ENCODE measurements at regions not wholly inside any gene's neighbourhood (a gene's known extent, or its start where the extent isn't known, plus 50 kb on each side); places are given as distances from the start of the nearest gene placed in this dataset.

DNA sequence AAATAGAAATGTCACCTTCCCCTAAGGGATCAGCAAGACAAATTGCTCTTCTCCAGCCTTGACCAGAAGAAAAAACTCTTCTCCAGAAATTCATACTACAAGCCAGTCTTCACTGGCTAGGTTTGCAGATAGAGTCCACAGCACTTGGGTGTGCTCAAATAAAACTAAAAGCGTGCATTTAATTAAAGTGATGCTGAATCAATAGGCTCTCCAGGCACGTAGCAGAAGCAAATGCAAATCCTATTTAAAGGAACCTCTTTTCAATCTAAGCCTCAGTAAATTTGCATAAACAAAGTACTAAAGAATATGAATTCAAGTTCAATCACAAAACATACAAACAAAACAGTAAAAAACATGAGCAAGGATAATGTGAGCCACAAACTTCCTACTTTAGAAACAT, 744.4 kb upstream of the FANCL start:
- Histone ChIP-seq H3K36me3 (ENCODE audit: insufficient read depth, low read length) (no peaks in the 10 kb centered on the region), H4K20me1 (ENCODE audit: insufficient read depth, low read length) (no peaks in the 10 kb centered on the region), H3K4me2 (ENCODE audit: insufficient read depth, low read length) (no peak overlapping the region), H2AFZ (ENCODE audit: low read length) (no peak overlapping the region), H3K4me1 (ENCODE audit: insufficient read depth, low read length) (no peaks in the 10 kb centered on the region), H3K9me3 (ENCODE audit: low read depth, low read length) (no peaks in the 10 kb centered on the region), H3K27me3 (ENCODE audit: insufficient read depth, low read length) (no peaks in the 10 kb centered on the region), H3K4me3 (ENCODE audit: insufficient read depth, low read length) (no peak overlapping the region), H3K79me2 (ENCODE audit: insufficient read depth, low read length) (no peaks in the 10 kb centered on the region), H3K27ac (ENCODE audit: low read depth, low read length) (no peak overlapping the region)
- TF ChIP-seq, protein P1, sequence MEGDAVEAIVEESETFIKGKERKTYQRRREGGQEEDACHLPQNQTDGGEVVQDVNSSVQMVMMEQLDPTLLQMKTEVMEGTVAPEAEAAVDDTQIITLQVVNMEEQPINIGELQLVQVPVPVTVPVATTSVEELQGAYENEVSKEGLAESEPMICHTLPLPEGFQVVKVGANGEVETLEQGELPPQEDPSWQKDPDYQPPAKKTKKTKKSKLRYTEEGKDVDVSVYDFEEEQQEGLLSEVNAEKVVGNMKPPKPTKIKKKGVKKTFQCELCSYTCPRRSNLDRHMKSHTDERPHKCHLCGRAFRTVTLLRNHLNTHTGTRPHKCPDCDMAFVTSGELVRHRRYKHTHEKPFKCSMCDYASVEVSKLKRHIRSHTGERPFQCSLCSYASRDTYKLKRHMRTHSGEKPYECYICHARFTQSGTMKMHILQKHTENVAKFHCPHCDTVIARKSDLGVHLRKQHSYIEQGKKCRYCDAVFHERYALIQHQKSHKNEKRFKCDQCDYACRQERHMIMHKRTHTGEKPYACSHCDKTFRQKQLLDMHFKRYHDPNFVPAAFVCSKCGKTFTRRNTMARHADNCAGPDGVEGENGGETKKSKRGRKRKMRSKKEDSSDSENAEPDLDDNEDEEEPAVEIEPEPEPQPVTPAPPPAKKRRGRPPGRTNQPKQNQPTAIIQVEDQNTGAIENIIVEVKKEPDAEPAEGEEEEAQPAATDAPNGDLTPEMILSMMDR (IDR thresholded peaks at IDR 0.05; ENCODE audit: extremely low read depth, low read depth, low read length), result no peak
- no peak for DNase-seq (ENCODE audit: insufficient read length, low spot score, missing footprints)

DNA sequence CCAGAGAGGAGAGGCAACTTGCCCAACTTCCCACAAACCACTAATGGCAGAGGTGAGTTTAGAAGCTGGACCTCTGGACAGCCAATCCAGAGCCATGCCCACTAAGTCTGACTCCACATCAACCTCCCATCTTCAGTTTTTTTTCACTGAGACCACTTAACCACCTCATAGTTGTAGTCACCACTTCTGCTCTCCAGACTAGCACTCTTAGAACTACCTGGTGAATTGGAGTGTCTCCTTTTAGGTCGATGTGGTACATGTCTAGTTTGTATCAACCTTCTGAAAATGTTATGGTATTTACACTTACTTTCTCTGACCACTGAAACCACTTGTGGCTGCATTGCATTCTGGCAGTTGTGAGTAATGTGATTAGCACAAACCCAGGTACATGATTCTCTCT, 743.6 kb upstream of the FANCL start:
- no peak overlapping the region for H3K4me2 ChIP-seq (ENCODE audit: insufficient read depth, low read length)
- no peaks in the 10 kb centered on the region for H3K36me3 ChIP-seq (ENCODE audit: insufficient read depth, low read length)
- DNase-seq (ENCODE audit: insufficient read length, low spot score, missing footprints), result no peak
- H3K4me1 ChIP-seq (ENCODE audit: insufficient read depth, low read length), result no peaks in the 10 kb centered on the region
- H4K20me1 ChIP-seq (ENCODE audit: insufficient read depth, low read length), result no peaks in the 10 kb centered on the region
- H3K27ac ChIP-seq (ENCODE audit: low read depth, low read length), result no peak overlapping the region
- no peak overlapping the region for H3K4me3 ChIP-seq (ENCODE audit: insufficient read depth, low read length)
- H3K9me3 ChIP-seq (ENCODE audit: low read depth, low read length), result no peaks in the 10 kb centered on the region
- no peaks in the 10 kb centered on the region for H3K79me2 ChIP-seq (ENCODE audit: insufficient read depth, low read length)
- TF ChIP-seq, protein P1 (IDR thresholded peaks at IDR 0.05; ENCODE audit: extremely low read depth, low read depth, low read length), result no peak
- no peaks in the 10 kb centered on the region for H3K27me3 ChIP-seq (ENCODE audit: insufficient read depth, low read length)
- no peak overlapping the region for H2AFZ ChIP-seq (ENCODE audit: low read length)

DNA sequence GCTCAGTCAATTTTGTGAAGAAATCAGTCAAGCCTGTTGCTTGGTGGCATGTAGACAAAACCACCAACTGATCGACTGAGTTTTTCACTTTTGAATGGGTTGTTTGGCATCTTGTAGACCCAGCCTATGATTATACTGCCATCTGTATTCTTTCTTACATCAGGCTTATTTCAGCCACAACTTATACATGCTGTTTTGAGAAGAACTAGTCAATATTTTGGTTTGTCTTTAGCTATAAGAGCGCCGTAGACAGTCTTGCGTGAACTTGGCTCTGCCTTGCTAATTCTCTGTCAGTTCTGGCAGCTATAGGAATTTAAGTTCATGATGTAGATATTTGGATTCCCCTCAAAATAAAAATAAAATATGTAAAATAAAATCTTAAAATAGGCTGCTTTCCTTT, 742.0 kb upstream of the FANCL start:
- no peak overlapping the region for H3K4me3 ChIP-seq (ENCODE audit: insufficient read depth, low read length)
- H4K20me1 ChIP-seq (ENCODE audit: insufficient read depth, low read length), result no peaks in the 10 kb centered on the region
- H2AFZ ChIP-seq (ENCODE audit: low read length), result no peak overlapping the region
- TF ChIP-seq, protein P1 (IDR thresholded peaks at IDR 0.05; ENCODE audit: extremely low read depth, low read depth, low read length), result no peak
- H3K9me3 ChIP-seq (ENCODE audit: low read depth, low read length), result peaks cover 2% of the 10 kb centered on the region
- no peaks in the 10 kb centered on the region for H3K36me3 ChIP-seq (ENCODE audit: insufficient read depth, low read length)
- no peaks in the 10 kb centered on the region for H3K4me1 ChIP-seq (ENCODE audit: insufficient read depth, low read length)
- no peak overlapping the region for H3K27ac ChIP-seq (ENCODE audit: low read depth, low read length)
- H3K27me3 ChIP-seq (ENCODE audit: insufficient read depth, low read length), result no peaks in the 10 kb centered on the region
- H3K4me2 ChIP-seq (ENCODE audit: insufficient read depth, low read length), result no peak overlapping the region
- DNase-seq (ENCODE audit: insufficient read length, low spot score, missing footprints), result no peak
- no peaks in the 10 kb centered on the region for H3K79me2 ChIP-seq (ENCODE audit: insufficient read depth, low read length)

DNA sequence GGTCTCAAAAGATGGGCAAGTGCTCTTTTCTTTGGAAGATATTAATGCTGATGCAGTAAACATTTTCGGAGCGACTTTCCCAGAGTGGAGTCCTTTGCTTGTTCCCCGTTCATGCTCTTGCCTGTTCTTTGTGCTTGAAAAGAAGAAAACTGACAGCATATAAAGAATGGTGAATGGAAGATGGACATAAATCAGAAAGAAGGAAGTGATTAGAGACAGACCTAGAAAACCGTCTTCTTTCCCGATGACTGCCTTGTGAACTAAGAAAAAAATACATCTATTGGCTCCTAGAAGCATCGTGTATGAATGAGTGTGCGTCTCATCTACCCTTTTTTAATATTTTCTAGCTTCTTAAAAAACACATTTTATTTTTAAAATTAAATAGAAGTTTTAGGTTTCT, 740.1 kb upstream of the FANCL start:
- H3K9me3 ChIP-seq (ENCODE audit: low read depth, low read length), result peaks cover 2% of the 10 kb centered on the region
- DNase-seq (ENCODE audit: insufficient read length, low spot score, missing footprints), result no peak
- H3K4me3 ChIP-seq (ENCODE audit: insufficient read depth, low read length), result no peak overlapping the region
- no peaks in the 10 kb centered on the region for H3K27me3 ChIP-seq (ENCODE audit: insufficient read depth, low read length)
- H2AFZ ChIP-seq (ENCODE audit: low read length), result no peak overlapping the region
- H3K36me3 ChIP-seq (ENCODE audit: insufficient read depth, low read length), result no peaks in the 10 kb centered on the region
- H3K4me1 ChIP-seq (ENCODE audit: insufficient read depth, low read length), result no peaks in the 10 kb centered on the region
- no peak overlapping the region for H3K27ac ChIP-seq (ENCODE audit: low read depth, low read length)
- TF ChIP-seq, protein P1 (IDR thresholded peaks at IDR 0.05; ENCODE audit: extremely low read depth, low read depth, low read length), result no peak
- H3K79me2 ChIP-seq (ENCODE audit: insufficient read depth, low read length), result no peaks in the 10 kb centered on the region
- H3K4me2 ChIP-seq (ENCODE audit: insufficient read depth, low read length), result no peak overlapping the region
- no peaks in the 10 kb centered on the region for H4K20me1 ChIP-seq (ENCODE audit: insufficient read depth, low read length)

Measured in osteoblast (primary cell).